Calu3 (cell line): ENCODE measurements at regions not wholly inside any gene's neighbourhood (a gene's known extent, or its start where the extent isn't known, plus 50 kb on each side); places are given as distances from the start of the nearest gene placed in this dataset.

Experiments
- BruUV-seq: library from RNA; stranded (reverse); fragments of 400-500 nt; replicated peaks from 2 replicates; lab custom pipeline; 2021; lab: Mats Ljungman, UMichigan
- CTCF ChIA-PET: fragments of 300-600 bp; sonication (Branson Sonifier 250); formaldehyde crosslinking; loops from one replicate; lab custom pipeline; 2022; ENCODE audit warnings: antibody characterized with exemption; lab: Charles Lee
- DNase-seq: peaks from one replicate; pipeline ENCODE4 v3.0.0; 2022
- H3K27ac Mint-ChIP-seq: one replicate; pipeline ENCODE4 v1.8.0; 2022; ENCODE audit warnings: mixed read lengths; ENCODE audit not compliant: unreplicated experiment
- H3K27me3 Mint-ChIP-seq: one replicate; pipeline ENCODE4 v1.8.0; 2022; ENCODE audit warnings: mixed read lengths; ENCODE audit not compliant: unreplicated experiment
- H3K36me3 Mint-ChIP-seq: one replicate; pipeline ENCODE4 v1.8.0; 2022; ENCODE audit warnings: mild to moderate bottlenecking, moderate library complexity, mixed read lengths; ENCODE audit not compliant: insufficient read depth, unreplicated experiment
- H3K4me1 Mint-ChIP-seq: one replicate; pipeline ENCODE4 v1.8.0; 2022; ENCODE audit warnings: mild to moderate bottlenecking, low read depth, mixed read lengths; ENCODE audit not compliant: unreplicated experiment
- H3K4me3 Mint-ChIP-seq: one replicate; pipeline ENCODE4 v1.8.0; 2022; ENCODE audit warnings: mild to moderate bottlenecking, low read depth, moderate library complexity, mixed read lengths; ENCODE audit not compliant: unreplicated experiment
- H3K9me3 Mint-ChIP-seq: one replicate; pipeline ENCODE4 v1.8.0; 2022; ENCODE audit warnings: low read depth, mixed read lengths; ENCODE audit not compliant: unreplicated experiment
- intact Hi-C: fragments of 100-400 bp; cut with micrococcal nuclease; formaldehyde crosslinking; loops from one replicate; pipeline ENCODE4 v1.10.0; 2022; ENCODE audit not compliant: unreplicated experiment
- TF ChIP-seq, protein P1 (sequence below): fragments of 200-600 bp; IDR thresholded peaks from one replicate; pipeline ENCODE4 v1.8.0; 2022; ENCODE audit warnings: antibody characterized with exemption; ENCODE audit not compliant: unreplicated experiment

DNA sequence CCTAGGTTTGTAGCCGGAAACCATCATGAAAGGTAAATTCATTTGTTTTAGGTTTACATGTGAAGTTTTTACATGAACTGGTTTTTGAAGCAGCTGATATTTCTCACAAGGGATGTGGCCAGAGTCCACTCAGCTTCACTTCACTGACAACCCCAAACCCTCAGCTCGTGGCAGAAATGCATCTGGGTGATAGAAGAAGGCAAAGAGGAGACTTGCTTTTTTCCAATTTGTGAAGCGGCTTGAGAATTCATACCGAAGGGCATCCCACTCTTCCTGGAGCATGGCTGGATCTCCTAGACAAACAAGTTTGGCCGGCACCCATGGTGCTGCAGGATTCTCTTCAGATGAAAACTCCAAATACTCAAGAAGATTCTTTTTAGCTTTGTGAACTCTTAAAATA is 392.8 kb upstream of the CNR1 start:
- Mint-ChIP-seq H3K4me1 (no peaks in the 10 kb centered on the region), H3K36me3 (no peaks in the 10 kb centered on the region), H3K27ac (no peak overlapping the region), H3K9me3 (peaks cover 5% of the 10 kb centered on the region), H3K27me3 (peaks cover 17% of the 10 kb centered on the region), H3K4me3 (no peak overlapping the region)
- CTCF ChIA-PET: no interaction called here
- no TSS peak for BruUV-seq
- DNase-seq: no peak
- intact Hi-C loops: no loop called here
- TF ChIP-seq, protein P1, sequence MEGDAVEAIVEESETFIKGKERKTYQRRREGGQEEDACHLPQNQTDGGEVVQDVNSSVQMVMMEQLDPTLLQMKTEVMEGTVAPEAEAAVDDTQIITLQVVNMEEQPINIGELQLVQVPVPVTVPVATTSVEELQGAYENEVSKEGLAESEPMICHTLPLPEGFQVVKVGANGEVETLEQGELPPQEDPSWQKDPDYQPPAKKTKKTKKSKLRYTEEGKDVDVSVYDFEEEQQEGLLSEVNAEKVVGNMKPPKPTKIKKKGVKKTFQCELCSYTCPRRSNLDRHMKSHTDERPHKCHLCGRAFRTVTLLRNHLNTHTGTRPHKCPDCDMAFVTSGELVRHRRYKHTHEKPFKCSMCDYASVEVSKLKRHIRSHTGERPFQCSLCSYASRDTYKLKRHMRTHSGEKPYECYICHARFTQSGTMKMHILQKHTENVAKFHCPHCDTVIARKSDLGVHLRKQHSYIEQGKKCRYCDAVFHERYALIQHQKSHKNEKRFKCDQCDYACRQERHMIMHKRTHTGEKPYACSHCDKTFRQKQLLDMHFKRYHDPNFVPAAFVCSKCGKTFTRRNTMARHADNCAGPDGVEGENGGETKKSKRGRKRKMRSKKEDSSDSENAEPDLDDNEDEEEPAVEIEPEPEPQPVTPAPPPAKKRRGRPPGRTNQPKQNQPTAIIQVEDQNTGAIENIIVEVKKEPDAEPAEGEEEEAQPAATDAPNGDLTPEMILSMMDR: no peak

DNA sequence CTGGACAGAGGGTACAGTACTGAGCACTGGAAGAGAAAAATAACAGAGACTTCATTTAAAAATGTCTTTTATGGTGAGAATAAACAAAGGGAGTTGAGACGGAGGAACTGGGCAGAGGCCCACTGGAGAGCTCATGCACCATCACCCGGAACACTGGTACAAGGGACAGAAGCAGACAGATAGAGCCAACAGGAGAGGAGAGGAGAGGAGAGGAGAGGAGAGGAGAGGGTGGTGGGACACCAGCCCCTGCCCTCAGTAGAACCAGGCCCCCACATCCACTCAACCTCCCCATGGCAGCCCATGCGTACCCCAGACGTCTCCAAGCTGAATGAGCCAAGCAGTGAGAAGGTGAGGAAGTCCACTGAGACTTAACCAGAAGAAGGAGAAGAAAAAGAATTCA is 390.5 kb upstream of the CNR1 start:
- Mint-ChIP-seq H3K4me3 (no peak overlapping the region), H3K36me3 (no peaks in the 10 kb centered on the region), H3K27ac (no peak overlapping the region), H3K4me1 (no peaks in the 10 kb centered on the region), H3K9me3 (peaks cover 5% of the 10 kb centered on the region), H3K27me3 (peaks cover 32% of the 10 kb centered on the region)
- intact Hi-C loops: no loop called here
- TF ChIP-seq, protein P1: no peak
- no TSS peak for BruUV-seq
- DNase-seq: no peak
- CTCF ChIA-PET: no interaction called here

DNA sequence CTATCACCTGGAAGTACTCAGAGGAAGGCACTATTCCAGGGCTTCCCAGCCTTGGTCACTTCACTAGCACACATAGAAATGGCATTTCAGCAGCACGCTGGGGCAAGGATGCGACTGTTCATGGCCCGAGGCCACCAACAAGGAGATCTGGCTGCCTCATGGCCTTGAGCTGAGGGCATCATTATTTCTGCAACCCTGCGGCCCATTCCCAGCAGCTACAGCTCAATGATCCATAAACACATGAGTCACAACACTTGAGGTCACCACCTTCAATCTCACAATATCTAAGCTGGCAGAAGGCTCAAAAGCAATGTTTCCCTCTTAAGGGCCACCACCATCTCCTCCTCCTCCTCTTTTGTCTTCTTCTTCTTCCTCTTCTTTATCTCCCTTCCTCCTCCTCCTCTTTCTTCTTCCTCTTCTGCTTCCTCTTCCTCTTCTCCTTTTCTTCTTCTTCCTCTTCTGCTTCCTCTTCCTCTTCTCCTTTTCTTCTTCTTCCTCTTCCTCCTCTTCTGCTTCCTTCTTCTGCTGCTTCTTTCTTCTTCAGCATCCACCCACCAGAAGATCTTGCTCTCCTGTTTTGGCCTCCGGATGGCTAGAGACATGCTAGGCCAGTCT is 382.9 kb upstream of the CNR1 start:
- H3K9me3 Mint-ChIP-seq: no peaks in the 10 kb centered on the region
- intact Hi-C loops: no loop called here
- CTCF ChIA-PET: interaction anchor here (0.7 kb wide), 1 partner anchor 26 kb away, joined by 3 read pairs; no protein-coding TSS in a partner anchor
- TF ChIP-seq, protein P1: no peak
- no peaks in the 10 kb centered on the region for H3K36me3 Mint-ChIP-seq
- H3K4me3 Mint-ChIP-seq: no peak overlapping the region
- H3K27me3 Mint-ChIP-seq: peaks cover 46% of the 10 kb centered on the region
- no peak overlapping the region for H3K27ac Mint-ChIP-seq
- no peak for DNase-seq
- H3K4me1 Mint-ChIP-seq: no peaks in the 10 kb centered on the region
- BruUV-seq: no TSS peak

DNA sequence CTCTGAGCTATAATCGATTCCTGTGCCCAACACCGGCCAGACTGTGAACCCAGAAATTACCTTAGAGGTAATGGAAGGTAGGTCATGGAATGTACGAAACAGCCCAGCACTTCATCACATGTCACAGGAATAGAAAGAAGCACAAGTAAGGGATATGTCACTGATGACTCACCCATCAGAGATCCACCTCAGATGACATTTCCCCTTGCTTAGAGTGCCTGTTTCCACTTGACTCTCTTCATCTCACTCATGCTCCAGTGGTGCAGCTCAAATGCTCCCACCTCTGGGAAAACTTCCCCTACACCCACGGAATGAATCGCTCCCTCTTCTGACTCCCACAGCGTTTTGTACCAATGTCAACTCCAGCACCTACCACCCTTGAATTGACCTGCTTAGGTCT is 381.6 kb upstream of the CNR1 start:
- Mint-ChIP-seq H3K27me3 (peaks cover 42% of the 10 kb centered on the region), H3K27ac (no peak overlapping the region), H3K36me3 (no peaks in the 10 kb centered on the region), H3K4me3 (no peak overlapping the region), H3K4me1 (no peaks in the 10 kb centered on the region), H3K9me3 (no peaks in the 10 kb centered on the region)
- CTCF ChIA-PET: no interaction called here
- TF ChIP-seq, protein P1: no peak
- BruUV-seq: no TSS peak
- no peak for DNase-seq
- intact Hi-C loops: no loop called here
